Epidermal melanocyte (primary cell): ENCODE measurements at regions not wholly inside any gene's neighbourhood (a gene's known extent, or its start where the extent isn't known, plus 50 kb on each side); places are given as distances from the start of the nearest gene placed in this dataset.

Experiments
- DNase-seq: peaks from one replicate; pipeline ENCODE4 v3.0.0; 2011; ENCODE audit warnings: low spot score; ENCODE audit not compliant: insufficient read length

- DNase-seq = no peak
These were observed 52.2 kb upstream of the TMEM18 start for GRCh38 chr2:729376-729861.

- no peak for DNase-seq
These were observed 51.0 kb upstream of the TMEM18 start for GRCh38 chr2:728165-728564.

GRCh38 chr2:727071-727470 lies 49.9 kb upstream of the TMEM18 start:
- no peak for DNase-seq
